Spleen (tissue), 11 donors: ENCODE measurements at regions not wholly inside any gene's neighbourhood (a gene's known extent, or its start where the extent isn't known, plus 50 kb on each side); places are given as distances from the start of the nearest gene placed in this dataset.

Experiments used
- DNase-seq: peaks from one replicate; pipeline ENCODE4 v3.0.0-alpha.2; 2020
- H3K27ac ChIP-seq, 8 donors: fragments of 200-600 bp; sonication (generic) in 7 of 8; 1 replicate in 4 of 8; 2 replicates in 4 of 8; pipeline versions ENCODE4 v1.5.0 to v1.8.0; 2016 to 2021; ENCODE audit warnings: inconsistent platforms in 4 of 8, mild to moderate bottlenecking in 4 of 8, moderate library complexity in 1 of 8
- H3K27me3 ChIP-seq, 7 donors: fragments of 200-600 bp; sonication (generic) in 6 of 7; replicated peaks in 1 of 7; 1 replicate in 4 of 7; 2 replicates in 3 of 7; pipeline versions ENCODE4 v1.5.0 to v1.8.0; 2016 to 2021; ENCODE audit warnings: inconsistent platforms in 3 of 7, mild to moderate bottlenecking in 1 of 7
- H3K36me3 ChIP-seq, 6 donors: fragments of 200-600 bp; sonication (generic) in 5 of 6; 1 replicate in 4 of 6; 2 replicates in 2 of 6; pipeline versions ENCODE4 v1.5.0 to v1.8.0; 2016 to 2021; ENCODE audit warnings: inconsistent platforms in 2 of 6
- H3K4me1 ChIP-seq, 6 donors: fragments of 200-600 bp; sonication (generic) in 5 of 6; 1 replicate in 3 of 6; 2 replicates in 3 of 6; pipeline versions ENCODE4 v1.5.0 to v1.8.0; 2016 to 2021; ENCODE audit warnings: inconsistent platforms in 3 of 6
- H3K4me3 ChIP-seq, 8 donors: fragments of 200-600 bp; sonication (generic) in 7 of 8; 1 replicate in 4 of 8; 2 replicates in 4 of 8; pipeline versions ENCODE4 v1.5.0 to v1.8.0; 2016 to 2021; ENCODE audit warnings: inconsistent platforms in 4 of 8, mild to moderate bottlenecking in 4 of 8, moderate library complexity in 2 of 8
- H3K9me3 ChIP-seq, 8 donors: fragments of 200-600 bp; sonication (generic) in 7 of 8; 1 replicate in 4 of 8; 2 replicates in 4 of 8; pipeline versions ENCODE4 v1.5.0 to v1.8.0; 2016 to 2021; ENCODE audit warnings: inconsistent platforms in 4 of 8
- CTCF ChIP-seq, 11 experiments: fragments of 200-600 bp in 7 of 11; fragments of 450-650 bp in 4 of 11; sonication (generic) in 4 of 11; IDR thresholded peaks in 8 of 11; conservative IDR thresholded peaks in 3 of 11; 1 replicate in 7 of 11; 2 replicates in 4 of 11; pipeline versions ENCODE4 v1.4.0 to v1.8.0; 2016 to 2021; ENCODE audit warnings: antibody characterized with exemption in 11 of 11, inconsistent platforms in 4 of 11, mild to moderate bottlenecking in 1 of 11
- POLR2A ChIP-seq, 3 donors: fragments of 450-650 bp; IDR thresholded peaks; one replicate each; pipeline ENCODE4 v1.5.1; 2017; ENCODE audit warnings: antibody characterized with exemption in 3 of 3, mild to moderate bottlenecking in 1 of 3
- POLR2AphosphoS5 ChIP-seq, 3 donors: sonication (generic); formaldehyde crosslinking; IDR thresholded peaks; one replicate each; pipeline ENCODE4 v1.5.1; 2017; ENCODE audit warnings: antibody characterized with exemption in 3 of 3
- WGBS, 5 donors: extraction: QIAGEN DNeasy Blood & Tissue Kit in 3 of 5; methylation state at CpG; one replicate each; pipeline versions ENCODE4 v1.1.5 to v1.1.7; 2013 to 2018; 5-methylcytosine and 5-hydroxymethylcytosine counted together
- intact Hi-C: fragments of 100-400 bp; cut with DNase I; formaldehyde crosslinking; loops from one replicate; pipeline ENCODE4 v1.15.0; 2023; ENCODE audit warnings: low total_unique reads
- donor health status: healthy with polysubstance abuse.
- donor health status: DM: no; HTN: no; CAD: no; lungs with moderate emphysema.
- donor health status: DM: no; HTN: no; CAD: no.
- donor health status: Bipolar disorder and iron deficiency.
- donor health status: healthy.
- donor health status: DM: no; HTN: no; CAD: no.
- donor health status: DM: yes; HTN: yes; CAD: no.

GRCh38 chr2:217466104-217466503 lies 536.7 kb downstream of the TNS1 start:
- H3K4me3 ChIP-seq = no peak overlapping the region
- intact Hi-C loops = no loop called here
- H3K27me3 ChIP-seq = no peaks in the 10 kb centered on the region
- H3K4me1 ChIP-seq = peaks cover 0 to 5% (median 0%) of the 10 kb centered on the region in 6 donors
- H3K27ac ChIP-seq = no peak overlapping the region
- no peak for DNase-seq
- 89 to 97% (median 95%) methylated on average over 4 of the region's 4 CpGs for WGBS, 5 donors
- no peaks in the 10 kb centered on the region for H3K36me3 ChIP-seq
- H3K9me3 ChIP-seq = no peaks in the 10 kb centered on the region
- no peak for TF ChIP-seq CTCF (IDR thresholded peaks at IDR 0.05 in 8 of 11, conservative IDR thresholded peaks at IDR 0.05 in 3 of 11)
- TF ChIP-seq POLR2AphosphoS5 (IDR thresholded peaks at IDR 0.05) = no peak
- TF ChIP-seq POLR2A (IDR thresholded peaks at IDR 0.05) = no peak

DNA sequence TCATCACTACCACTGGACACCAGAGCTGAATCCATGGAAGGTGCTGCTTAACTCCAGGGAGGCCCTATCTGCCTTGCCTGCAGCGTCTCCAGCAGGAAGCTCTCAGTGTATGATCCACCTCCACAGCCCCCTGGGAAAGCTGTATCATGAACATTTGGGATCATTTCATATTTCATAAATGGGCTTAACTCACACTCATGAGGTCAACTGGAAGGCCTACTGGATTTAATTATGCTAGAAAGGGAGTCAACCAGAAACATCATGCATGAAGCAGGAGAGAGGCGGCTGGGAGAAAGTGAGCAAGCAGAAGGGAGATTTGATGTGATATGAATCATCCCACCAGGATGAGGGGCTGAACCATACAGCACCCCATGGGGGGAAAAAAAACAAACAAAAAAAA lies 537.7 kb downstream of the TNS1 start:
- H3K27ac ChIP-seq = no peak overlapping the region
- H3K4me3 ChIP-seq = no peak overlapping the region
- H3K27me3 ChIP-seq = peaks cover 0 to 4% (median 0%) of the 10 kb centered on the region in 7 donors
- H3K4me1 ChIP-seq = peaks cover 0 to 5% (median 0%) of the 10 kb centered on the region in 6 donors
- H3K36me3 ChIP-seq = no peaks in the 10 kb centered on the region
- TF ChIP-seq POLR2A (IDR thresholded peaks at IDR 0.05) = no peak
- TF ChIP-seq CTCF (IDR thresholded peaks at IDR 0.05 in 8 of 11, conservative IDR thresholded peaks at IDR 0.05 in 3 of 11) = no peak
- no peak for TF ChIP-seq POLR2AphosphoS5 (IDR thresholded peaks at IDR 0.05)
- DNase-seq = no peak
- H3K9me3 ChIP-seq = no peaks in the 10 kb centered on the region
- intact Hi-C loops = no loop called here
- WGBS, 5 donors = 68 to 97% (median 92%) methylated on average over 2 of the region's 2 CpGs

GRCh38 chr2:217463402-217464075 lies 539.3 kb downstream of the TNS1 start:
- Histone ChIP-seq H3K4me3 (no peak overlapping the region), H3K27me3 (peaks cover 0 to 4% (median 0%) of the 10 kb centered on the region in 7 donors), H3K4me1 (peaks cover 0 to 5% (median 0%) of the 10 kb centered on the region in 6 donors), H3K27ac (no peak overlapping the region), H3K9me3 (no peaks in the 10 kb centered on the region), H3K36me3 (no peaks in the 10 kb centered on the region)
- intact Hi-C loops = no loop called here
- DNase-seq = no peak
- no peak for TF ChIP-seq CTCF (IDR thresholded peaks at IDR 0.05 in 8 of 11, conservative IDR thresholded peaks at IDR 0.05 in 3 of 11)
- no peak for TF ChIP-seq POLR2A (IDR thresholded peaks at IDR 0.05)
- TF ChIP-seq POLR2AphosphoS5 (IDR thresholded peaks at IDR 0.05) = no peak
- WGBS, 5 donors = 71 to 86% (median 83%) methylated on average over 2 of the region's 2 CpGs

GRCh38 chr2:217462121-217462520 lies 540.7 kb downstream of the TNS1 start:
- Histone ChIP-seq H3K4me1 (no peaks in the 10 kb centered on the region), H3K27me3 (peaks cover 0 to 4% (median 0%) of the 10 kb centered on the region in 7 donors), H3K36me3 (no peaks in the 10 kb centered on the region), H3K4me3 (no peak overlapping the region), H3K9me3 (no peaks in the 10 kb centered on the region), H3K27ac (no peak overlapping the region)
- intact Hi-C loops = no loop called here
- TF ChIP-seq POLR2A (IDR thresholded peaks at IDR 0.05) (no peak), POLR2AphosphoS5 (IDR thresholded peaks at IDR 0.05) (no peak), CTCF (IDR thresholded peaks at IDR 0.05 in 8 of 11, conservative IDR thresholded peaks at IDR 0.05 in 3 of 11) (no peak)
- DNase-seq = no peak
- WGBS, 5 donors = 43 to 74% (median 55%) methylated on average over 2 of the region's 2 CpGs
